ENCODE measurements at regions not wholly inside any gene's neighbourhood (a gene's known extent, or its start where the extent isn't known, plus 50 kb on each side); places are given as distances from the start of the nearest gene placed in this dataset.

GRCh38 chr18:43486462-43486861 is 209.2 kb upstream of the SYT4 start:
- no peak overlapping the region for H3K4me3 ChIP-seq
- H3K27ac ChIP-seq, result no peak overlapping the region
- no peaks in the 10 kb centered on the region for H3K9me3 ChIP-seq
- no peak for DNase-seq
- TF ChIP-seq CTCF (IDR thresholded peaks at IDR 0.05) (no peak), POLR2A (IDR thresholded peaks at IDR 0.05) (no peak)
- H3K4me1 ChIP-seq, result no peaks in the 10 kb centered on the region
- H3K36me3 ChIP-seq, result no peaks in the 10 kb centered on the region
- no peaks in the 10 kb centered on the region for H3K27me3 ChIP-seq

- DNase-seq, result no peak
- Histone ChIP-seq H3K9me3 (no peaks in the 10 kb centered on the region), H3K36me3 (no peaks in the 10 kb centered on the region), H3K27ac (no peak overlapping the region), H3K27me3 (no peaks in the 10 kb centered on the region), H3K4me1 (no peaks in the 10 kb centered on the region), H3K4me3 (no peak overlapping the region)
- TF ChIP-seq POLR2A (IDR thresholded peaks at IDR 0.05) (no peak), CTCF (IDR thresholded peaks at IDR 0.05) (no peak)
Measured at GRCh38 chr18:43501099-43501498, 223.8 kb upstream of the SYT4 start.

DNA sequence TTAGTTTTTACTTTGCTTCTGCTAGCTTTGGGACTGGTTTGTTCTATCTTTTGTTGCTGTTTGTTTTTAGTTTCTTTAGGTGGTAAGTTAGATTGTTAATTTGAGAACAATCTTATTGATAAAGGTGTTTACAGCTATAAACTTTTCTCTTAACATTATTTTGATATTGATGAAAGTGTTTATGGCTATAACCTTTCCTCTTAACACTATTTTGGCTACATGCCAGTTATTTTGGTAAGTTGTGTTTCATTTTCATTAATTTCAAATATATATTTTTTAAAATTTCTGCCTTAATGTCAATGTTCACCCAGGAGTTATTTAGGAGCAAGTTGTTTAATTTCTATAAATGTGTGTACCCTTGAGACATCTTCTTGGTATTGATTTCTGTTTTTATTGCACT is 229.6 kb upstream of the SYT4 start:
- no peak overlapping the region for H3K4me3 ChIP-seq
- H3K27me3 ChIP-seq, result no peaks in the 10 kb centered on the region
- no peaks in the 10 kb centered on the region for H3K4me1 ChIP-seq
- DNase-seq, result no peak
- TF ChIP-seq POLR2A (IDR thresholded peaks at IDR 0.05), result no peak
- no peak for TF ChIP-seq CTCF (IDR thresholded peaks at IDR 0.05)
- H3K27ac ChIP-seq, result no peak overlapping the region
- H3K9me3 ChIP-seq, result peaks cover 0 to 14% (median 3%) of the 10 kb centered on the region in 4 donors
- H3K36me3 ChIP-seq, result no peaks in the 10 kb centered on the region

- no peak for DNase-seq
- Histone ChIP-seq H3K27ac (no peak overlapping the region), H3K9me3 (peaks cover 0 to 14% (median 3%) of the 10 kb centered on the region in 4 donors), H3K36me3 (no peaks in the 10 kb centered on the region), H3K4me1 (no peaks in the 10 kb centered on the region), H3K27me3 (no peaks in the 10 kb centered on the region), H3K4me3 (no peak overlapping the region)
- TF ChIP-seq POLR2A (IDR thresholded peaks at IDR 0.05) (no peak), CTCF (IDR thresholded peaks at IDR 0.05) (no peak)
Measured at GRCh38 chr18:43507842-43508481, 230.7 kb upstream of the SYT4 start.

GRCh38 chr18:43514747-43515146 is 237.5 kb upstream of the SYT4 start:
- H3K36me3 ChIP-seq, result no peaks in the 10 kb centered on the region
- no peaks in the 10 kb centered on the region for H3K27me3 ChIP-seq
- no peaks in the 10 kb centered on the region for H3K4me1 ChIP-seq
- no peaks in the 10 kb centered on the region for H3K9me3 ChIP-seq
- no peak overlapping the region for H3K4me3 ChIP-seq
- no peak for DNase-seq
- TF ChIP-seq CTCF (IDR thresholded peaks at IDR 0.05), result no peak
- no peak for TF ChIP-seq POLR2A (IDR thresholded peaks at IDR 0.05)
- H3K27ac ChIP-seq, result no peak overlapping the region

GRCh38 chr18:43515481-43515880 is 238.2 kb upstream of the SYT4 start:
- TF ChIP-seq CTCF (IDR thresholded peaks at IDR 0.05) (no peak), POLR2A (IDR thresholded peaks at IDR 0.05) (no peak)

More at GRCh38 chr18:43515481-43515880, 238.2 kb upstream of the SYT4 start:
- Histone ChIP-seq H3K4me3 (no peak overlapping the region), H3K36me3 (no peaks in the 10 kb centered on the region), H3K9me3 (no peaks in the 10 kb centered on the region), H3K27ac (no peak overlapping the region), H3K4me1 (no peaks in the 10 kb centered on the region), H3K27me3 (no peaks in the 10 kb centered on the region)
- no peak for DNase-seq

Measured in Peyer's patch (tissue), 4 donors.